ENCODE measurements at regions not wholly inside any gene's neighbourhood (a gene's known extent, or its start where the extent isn't known, plus 50 kb on each side); places are given as distances from the start of the nearest gene placed in this dataset.

DNA sequence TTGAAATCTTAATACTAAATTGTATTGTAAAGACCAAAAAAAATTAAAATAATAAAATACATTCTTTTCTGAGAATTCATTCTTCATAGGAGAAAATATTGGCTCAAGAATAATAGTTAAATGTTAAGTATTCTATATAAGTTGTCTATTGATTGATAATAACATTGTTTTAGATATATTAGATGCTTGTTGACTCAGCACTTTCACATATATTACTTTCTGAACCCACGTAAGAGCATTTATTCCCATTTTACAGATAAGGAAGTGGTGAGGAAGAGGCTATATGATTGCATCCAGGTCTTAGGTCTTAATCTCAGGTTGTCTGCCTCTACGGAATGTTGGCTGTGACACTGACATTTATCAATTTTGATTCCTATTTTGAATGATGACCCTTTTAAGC lies 898.8 kb downstream of the TTLL7 start:
- Histone ChIP-seq H3K27me3 (replicated peaks; ENCODE audit: insufficient read depth, low read depth, low read length, poor library complexity) (no peaks in the 10 kb centered on the region), H3K4me1 (ENCODE audit: insufficient read depth, low read length, poor library complexity, severe bottlenecking) (peaks cover 7% of the 10 kb centered on the region), H3K27ac (ENCODE audit: low read depth, low read length, poor library complexity, severe bottlenecking) (no peak overlapping the region), H3K9me3 (ENCODE audit: low read depth, low read length, poor library complexity, severe bottlenecking) (no peaks in the 10 kb centered on the region), H3K4me3 (ENCODE audit: low read depth, low read length, poor library complexity, severe bottlenecking) (no peak overlapping the region), H3K36me3 (ENCODE audit: insufficient read depth, low read length, poor library complexity, severe bottlenecking) (no peaks in the 10 kb centered on the region)
- TF ChIP-seq, protein P1, sequence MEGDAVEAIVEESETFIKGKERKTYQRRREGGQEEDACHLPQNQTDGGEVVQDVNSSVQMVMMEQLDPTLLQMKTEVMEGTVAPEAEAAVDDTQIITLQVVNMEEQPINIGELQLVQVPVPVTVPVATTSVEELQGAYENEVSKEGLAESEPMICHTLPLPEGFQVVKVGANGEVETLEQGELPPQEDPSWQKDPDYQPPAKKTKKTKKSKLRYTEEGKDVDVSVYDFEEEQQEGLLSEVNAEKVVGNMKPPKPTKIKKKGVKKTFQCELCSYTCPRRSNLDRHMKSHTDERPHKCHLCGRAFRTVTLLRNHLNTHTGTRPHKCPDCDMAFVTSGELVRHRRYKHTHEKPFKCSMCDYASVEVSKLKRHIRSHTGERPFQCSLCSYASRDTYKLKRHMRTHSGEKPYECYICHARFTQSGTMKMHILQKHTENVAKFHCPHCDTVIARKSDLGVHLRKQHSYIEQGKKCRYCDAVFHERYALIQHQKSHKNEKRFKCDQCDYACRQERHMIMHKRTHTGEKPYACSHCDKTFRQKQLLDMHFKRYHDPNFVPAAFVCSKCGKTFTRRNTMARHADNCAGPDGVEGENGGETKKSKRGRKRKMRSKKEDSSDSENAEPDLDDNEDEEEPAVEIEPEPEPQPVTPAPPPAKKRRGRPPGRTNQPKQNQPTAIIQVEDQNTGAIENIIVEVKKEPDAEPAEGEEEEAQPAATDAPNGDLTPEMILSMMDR (conservative IDR thresholded peaks at IDR 0.05; ENCODE audit: low read depth, low read length): no peak
- no peak for TF ChIP-seq EZH2 (IDR thresholded peaks at IDR 0.05; ENCODE audit: borderline replicate concordance, low read depth, low read length, poor library complexity, severe bottlenecking)
- no peak for DNase-seq (ENCODE audit: low spot score)
- CTCF ChIA-PET: no interaction called here
- intact Hi-C loops (cut with micrococcal nuclease; ENCODE audit: unreplicated experiment): no loop called here
- BruUV-seq (replicated peaks): no TSS peak
- POLR2A ChIA-PET (ENCODE audit: low non-redundant PET): no interaction called here

DNA sequence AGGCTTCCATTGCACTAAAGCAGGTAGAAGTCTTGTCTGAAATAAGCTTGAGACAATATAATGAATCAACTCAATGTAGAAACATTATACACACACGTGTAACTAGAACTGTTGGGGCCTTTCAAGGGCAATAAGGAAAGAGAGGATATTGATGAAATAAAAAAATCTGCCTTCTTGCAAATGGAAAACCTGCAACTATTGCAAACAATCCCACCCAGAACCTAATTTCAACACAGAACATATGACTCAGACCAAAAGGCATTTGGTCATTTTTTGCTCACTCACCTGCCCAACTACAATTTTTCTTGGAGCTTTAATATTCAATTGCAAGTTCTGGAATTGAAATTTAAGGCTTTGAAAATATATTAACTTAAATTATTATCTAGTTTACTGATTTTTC lies 900.1 kb downstream of the TTLL7 start:
- Histone ChIP-seq H3K9me3 (ENCODE audit: low read depth, low read length, poor library complexity, severe bottlenecking) (no peaks in the 10 kb centered on the region), H3K27ac (ENCODE audit: low read depth, low read length, poor library complexity, severe bottlenecking) (no peak overlapping the region), H3K36me3 (ENCODE audit: insufficient read depth, low read length, poor library complexity, severe bottlenecking) (no peaks in the 10 kb centered on the region), H3K4me3 (ENCODE audit: low read depth, low read length, poor library complexity, severe bottlenecking) (no peak overlapping the region), H3K4me1 (ENCODE audit: insufficient read depth, low read length, poor library complexity, severe bottlenecking) (peaks cover 7% of the 10 kb centered on the region), H3K27me3 (replicated peaks; ENCODE audit: insufficient read depth, low read depth, low read length, poor library complexity) (no peaks in the 10 kb centered on the region)
- POLR2A ChIA-PET (ENCODE audit: low non-redundant PET): no interaction called here
- no peak for DNase-seq (ENCODE audit: low spot score)
- no peak for TF ChIP-seq EZH2 (IDR thresholded peaks at IDR 0.05; ENCODE audit: borderline replicate concordance, low read depth, low read length, poor library complexity, severe bottlenecking)
- TF ChIP-seq, protein P1 (conservative IDR thresholded peaks at IDR 0.05; ENCODE audit: low read depth, low read length): no peak
- CTCF ChIA-PET: no interaction called here
- no TSS peak for BruUV-seq (replicated peaks)
- intact Hi-C loops (cut with micrococcal nuclease; ENCODE audit: unreplicated experiment): no loop called here

DNA sequence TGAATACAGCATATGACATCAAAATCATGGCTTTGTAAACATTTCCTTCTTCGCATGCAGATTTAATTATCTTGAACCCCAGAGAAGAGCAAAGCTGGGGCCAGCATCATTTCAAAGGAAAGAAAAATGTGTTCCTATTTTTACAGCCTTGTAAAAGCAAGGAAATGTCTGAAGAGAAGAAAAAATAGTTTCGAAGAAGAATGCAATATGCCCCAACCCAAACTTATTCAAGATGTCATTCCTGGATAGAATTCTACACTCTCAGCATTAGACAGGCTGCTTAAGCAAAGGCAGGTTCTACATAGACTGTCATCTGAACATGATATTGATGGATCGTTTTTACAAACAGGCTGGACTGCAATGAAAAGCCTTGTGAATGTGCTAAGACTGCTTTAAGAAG lies 900.8 kb downstream of the TTLL7 start:
- H3K4me1 ChIP-seq (ENCODE audit: insufficient read depth, low read length, poor library complexity, severe bottlenecking): peaks cover 7% of the 10 kb centered on the region
- BruUV-seq (replicated peaks): no TSS peak
- TF ChIP-seq, protein P1 (conservative IDR thresholded peaks at IDR 0.05; ENCODE audit: low read depth, low read length): no peak
- no peaks in the 10 kb centered on the region for H3K9me3 ChIP-seq (ENCODE audit: low read depth, low read length, poor library complexity, severe bottlenecking)
- H3K27me3 ChIP-seq (replicated peaks; ENCODE audit: insufficient read depth, low read depth, low read length, poor library complexity): no peaks in the 10 kb centered on the region
- CTCF ChIA-PET: no interaction called here
- POLR2A ChIA-PET (ENCODE audit: low non-redundant PET): no interaction called here
- no peak for DNase-seq (ENCODE audit: low spot score)
- H3K4me3 ChIP-seq (ENCODE audit: low read depth, low read length, poor library complexity, severe bottlenecking): no peak overlapping the region
- H3K36me3 ChIP-seq (ENCODE audit: insufficient read depth, low read length, poor library complexity, severe bottlenecking): no peaks in the 10 kb centered on the region
- H3K27ac ChIP-seq (ENCODE audit: low read depth, low read length, poor library complexity, severe bottlenecking): no peak overlapping the region
- intact Hi-C loops (cut with micrococcal nuclease; ENCODE audit: unreplicated experiment): no loop called here

Measured in A673 (cell line).